Neuronal stem cell (in vitro differentiated cells): ENCODE measurements at regions not wholly inside any gene's neighbourhood (a gene's known extent, or its start where the extent isn't known, plus 50 kb on each side); places are given as distances from the start of the nearest gene placed in this dataset.

Source experiments
- DNase-seq: peaks from one replicate; pipeline ENCODE4 v3.0.0-alpha.2; 2013; ENCODE audit warnings: low spot score
- H2AFZ ChIP-seq: one replicate; pipeline ENCODE4 v1.6.1; 2013; ENCODE audit warnings: mild to moderate bottlenecking, low read length, inconsistent platforms
- H2AK5ac ChIP-seq: 2 replicates; pipeline ENCODE4 v1.6.1; 2013; ENCODE audit warnings: low read depth, mild to moderate bottlenecking, inconsistent platforms, low read length, moderate library complexity, mixed read lengths
- H2BK120ac ChIP-seq: 2 replicates; pipeline ENCODE4 v1.6.1; 2013; ENCODE audit warnings: low read depth, mild to moderate bottlenecking, inconsistent platforms, low read length, moderate library complexity, mixed read lengths
- H2BK12ac ChIP-seq: one replicate; pipeline ENCODE4 v1.6.1; 2013; ENCODE audit warnings: low read length, inconsistent platforms
- H2BK15ac ChIP-seq: 2 replicates; pipeline ENCODE4 v1.6.1; 2013; ENCODE audit warnings: mild to moderate bottlenecking, low read length, inconsistent platforms, mixed read lengths
- H2BK5ac ChIP-seq: one replicate; pipeline ENCODE4 v1.6.1; 2013; ENCODE audit warnings: inconsistent platforms, mild to moderate bottlenecking, low read length, moderate library complexity
- H3K14ac ChIP-seq: one replicate; pipeline ENCODE4 v1.6.1; 2013; ENCODE audit warnings: low read length, inconsistent platforms
- H3K18ac ChIP-seq: 2 replicates; pipeline ENCODE4 v1.6.1; 2013; ENCODE audit warnings: low read length, inconsistent platforms
- H3K23ac ChIP-seq: 2 replicates; pipeline ENCODE4 v1.6.1; 2013; ENCODE audit warnings: low read depth, mild to moderate bottlenecking, mixed read lengths, low read length, inconsistent platforms; ENCODE audit not compliant: poor library complexity
- H3K27ac ChIP-seq: replicated peaks from 3 replicates; pipeline ENCODE4 v1.5.1; 2013; ENCODE audit warnings: low read length, inconsistent platforms
- H3K27me3 ChIP-seq, 3 experiments: 2 replicates each; pipeline ENCODE4 v1.6.1; 2013; ENCODE audit warnings: low read length in 3 of 3, mild to moderate bottlenecking in 2 of 3, inconsistent platforms in 1 of 3, low read depth in 1 of 3, mixed read lengths in 1 of 3, moderate library complexity in 1 of 3; ENCODE audit not compliant: control insufficient read depth in 3 of 3, insufficient read depth in 3 of 3
- H3K36me3 ChIP-seq, 2 donors: replicated peaks in 1 of 2; 2 replicates each; pipeline ENCODE4 v1.6.1; 2013; ENCODE audit warnings: low read length in 2 of 2; ENCODE audit not compliant: control insufficient read depth in 2 of 2, insufficient read depth in 2 of 2
- H3K4ac ChIP-seq: 2 replicates; pipeline ENCODE4 v1.6.1; 2013; ENCODE audit warnings: inconsistent platforms, mild to moderate bottlenecking, low read length, moderate library complexity
- H3K4me1 ChIP-seq, 2 donors: 1 replicate in 1 of 2; 2 replicates in 1 of 2; pipeline ENCODE4 v1.6.1; 2013; ENCODE audit warnings: low read length in 2 of 2, low read depth in 1 of 2; ENCODE audit not compliant: control insufficient read depth in 2 of 2, insufficient read depth in 1 of 2
- H3K4me2 ChIP-seq: one replicate; pipeline ENCODE4 v1.6.1; 2013; ENCODE audit warnings: mild to moderate bottlenecking, low read length, inconsistent platforms; ENCODE audit not compliant: insufficient read depth, poor library complexity, severe bottlenecking
- H3K4me3 ChIP-seq, 2 donors: 2 replicates each; pipeline ENCODE4 v1.5.1; 2013; ENCODE audit warnings: low read length in 2 of 2, mild to moderate bottlenecking in 2 of 2, inconsistent platforms in 1 of 2, moderate library complexity in 1 of 2
- H3K79me1 ChIP-seq: one replicate; pipeline ENCODE4 v1.6.1; 2013; ENCODE audit warnings: low read depth, mild to moderate bottlenecking, inconsistent platforms, low read length, moderate library complexity
- H3K9ac ChIP-seq: one replicate; pipeline ENCODE4 v1.6.1; 2013; ENCODE audit warnings: mild to moderate bottlenecking, low read depth, low read length, inconsistent platforms; ENCODE audit not compliant: poor library complexity
- H3K9me3 ChIP-seq, 2 donors: replicated peaks in 1 of 2; 2 replicates each; pipeline versions ENCODE3 to v1.6.1; 2013; ENCODE audit warnings: low read length in 2 of 2, mild to moderate bottlenecking in 2 of 2, inconsistent platforms in 1 of 2, low read depth in 1 of 2, mixed read lengths in 1 of 2, moderate library complexity in 1 of 2; ENCODE audit not compliant: control insufficient read depth in 2 of 2, insufficient read depth in 1 of 2
- H4K8ac ChIP-seq: one replicate; pipeline ENCODE4 v1.6.1; 2013; ENCODE audit warnings: low read depth, mild to moderate bottlenecking, inconsistent platforms, low read length, moderate library complexity
- H4K91ac ChIP-seq: one replicate; pipeline ENCODE4 v1.6.1; 2013; ENCODE audit warnings: low read length, low read depth, mild to moderate bottlenecking, inconsistent platforms; ENCODE audit not compliant: poor library complexity
- WGBS, 2 donors: extraction: QIAGEN DNeasy Blood & Tissue Kit; methylation state at CpG; one replicate each; pipeline ENCODE4 v1.1.7; 2013; ENCODE audit warnings: missing lambda C conversion rate in 2 of 2, mixed read lengths in 1 of 2; ENCODE audit not compliant: insufficient read length in 2 of 2, insufficient replicate concordance in 1 of 2; ENCODE audit errors: extremely low coverage in 2 of 2; 5-methylcytosine and 5-hydroxymethylcytosine counted together

DNA sequence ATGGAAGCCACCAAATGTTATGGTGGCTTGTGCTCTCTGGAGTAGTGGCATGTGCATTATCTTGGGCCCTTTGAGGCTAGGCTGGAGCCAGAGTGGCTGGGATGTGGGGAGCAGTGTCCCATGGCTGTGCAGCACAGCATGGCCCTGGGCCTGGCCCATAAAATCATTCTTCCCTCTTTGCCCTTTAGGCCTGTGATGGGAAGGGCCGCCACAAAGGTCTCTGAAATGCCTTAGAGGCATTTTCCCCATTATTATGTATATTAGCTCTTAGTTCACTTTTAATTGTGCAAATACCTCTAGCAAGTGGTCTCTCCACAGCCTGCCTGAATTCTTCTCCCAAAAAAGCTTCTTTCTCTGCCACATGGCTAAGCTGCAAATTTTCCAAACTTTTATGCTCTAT, 297.3 kb upstream of the IRAK1BP1 start:
- Histone ChIP-seq H2AK5ac (no peak overlapping the region), H4K91ac (no peak overlapping the region), H4K8ac (no peak overlapping the region), H3K27ac (no peak overlapping the region), H3K14ac (no peak overlapping the region), H3K18ac (no peak overlapping the region), H2BK15ac (no peak overlapping the region), H3K23ac (no peak overlapping the region), H3K4me3 (no peak overlapping the region), H3K79me1 (no peaks in the 10 kb centered on the region), H3K4ac (no peak overlapping the region), H2BK12ac (no peak overlapping the region), H2AFZ (no peak overlapping the region), H3K9ac (no peak overlapping the region), H3K36me3 (no peaks in the 10 kb centered on the region), H3K9me3 (no peaks in the 10 kb centered on the region), H2BK120ac (no peak overlapping the region), H3K27me3 (no peaks in the 10 kb centered on the region), H3K4me2 (no peak overlapping the region), H3K4me1 (no peaks in the 10 kb centered on the region), H2BK5ac (no peak overlapping the region)
- no CpG with 5 or more reads among the region's 1 CpG for WGBS, 2 donors
- no peak for DNase-seq

DNA sequence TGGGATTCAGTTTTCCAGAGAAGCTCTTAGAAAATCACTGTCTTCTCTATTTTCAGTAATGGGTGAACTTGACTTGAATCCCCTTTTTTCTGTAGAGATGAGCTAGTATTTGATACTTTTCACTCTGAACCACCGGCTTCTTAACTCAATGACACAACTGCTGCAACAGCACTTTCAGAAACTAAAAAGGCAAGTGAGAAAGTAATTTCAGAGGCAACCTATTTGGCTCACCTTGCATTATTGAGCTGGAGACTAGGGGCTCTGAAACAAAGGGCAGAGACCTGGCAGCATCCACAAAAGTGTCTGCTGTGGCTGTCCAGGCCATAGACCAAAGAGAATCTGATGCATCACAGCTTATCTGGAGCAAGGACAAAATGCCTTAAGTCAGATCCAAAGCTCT, 289.8 kb upstream of the IRAK1BP1 start:
- H3K4ac ChIP-seq: no peak overlapping the region

DNA sequence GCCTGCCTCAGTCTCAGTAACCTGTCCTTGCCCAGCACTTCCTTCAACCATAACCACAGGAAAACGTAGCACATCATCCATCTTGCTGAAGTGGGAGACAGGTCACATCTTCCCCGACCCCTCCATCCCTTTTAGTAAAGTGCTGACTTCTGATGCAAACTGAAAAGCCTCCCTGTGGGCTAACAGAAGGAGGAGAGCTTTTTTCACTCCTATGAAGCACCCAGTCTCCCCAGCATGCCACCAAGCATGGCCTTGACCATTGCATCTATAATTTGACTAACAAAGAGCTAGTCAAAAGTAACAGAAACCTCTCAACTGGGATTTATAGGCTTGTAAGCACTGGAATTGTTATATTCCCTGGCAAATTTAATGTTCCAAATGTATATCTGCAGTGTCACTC, 288.9 kb upstream of the IRAK1BP1 start:
- no peak overlapping the region for H4K8ac ChIP-seq
- no peak overlapping the region for H3K23ac ChIP-seq
- no peaks in the 10 kb centered on the region for H3K79me1 ChIP-seq
- no peaks in the 10 kb centered on the region for H3K27me3 ChIP-seq
- no peak overlapping the region for H2BK12ac ChIP-seq
- no peaks in the 10 kb centered on the region for H3K9me3 ChIP-seq
- H2AK5ac ChIP-seq: no peak overlapping the region
- no peak overlapping the region for H3K4me2 ChIP-seq
- WGBS, 2 donors: no CpG with 5 or more reads among the region's 2 CpGs
- no peak overlapping the region for H3K4ac ChIP-seq
- H2BK5ac ChIP-seq: no peak overlapping the region
- H4K91ac ChIP-seq: no peak overlapping the region
- no peak overlapping the region for H3K27ac ChIP-seq
- no peak overlapping the region for H3K4me3 ChIP-seq
- peaks cover 0 to 1% of the 10 kb centered on the region in 2 donors for H3K4me1 ChIP-seq
- DNase-seq: no peak
- H2BK15ac ChIP-seq: no peak overlapping the region
- no peak overlapping the region for H2BK120ac ChIP-seq
- H3K18ac ChIP-seq: no peak overlapping the region
- no peak overlapping the region for H2AFZ ChIP-seq
- H3K36me3 ChIP-seq: no peaks in the 10 kb centered on the region
- no peak overlapping the region for H3K9ac ChIP-seq
- H3K14ac ChIP-seq: no peak overlapping the region

More for the DNA sequence above, 289.8 kb upstream of the IRAK1BP1 start:
- Histone ChIP-seq H2BK15ac (no peak overlapping the region), H3K4me1 (peaks cover 0 to 1% of the 10 kb centered on the region in 2 donors), H2BK120ac (no peak overlapping the region), H2AK5ac (no peak overlapping the region), H4K91ac (no peak overlapping the region), H3K14ac (no peak overlapping the region), H3K79me1 (no peaks in the 10 kb centered on the region), H3K36me3 (no peaks in the 10 kb centered on the region), H3K4me3 (no peak overlapping the region), H3K9me3 (no peaks in the 10 kb centered on the region), H3K27ac (no peak overlapping the region), H3K27me3 (no peaks in the 10 kb centered on the region), H4K8ac (no peak overlapping the region), H3K23ac (no peak overlapping the region), H2BK5ac (no peak overlapping the region), H2BK12ac (no peak overlapping the region), H3K9ac (no peak overlapping the region), H2AFZ (no peak overlapping the region), H3K4me2 (no peak overlapping the region), H3K18ac (no peak overlapping the region)
- WGBS, 2 donors: no CpG with 5 or more reads among the region's 1 CpG
- DNase-seq: no peak

- DNase-seq: no peak
- Histone ChIP-seq H3K14ac (no peak overlapping the region), H3K4me2 (no peak overlapping the region), H3K23ac (no peak overlapping the region), H3K4ac (no peak overlapping the region), H3K79me1 (no peaks in the 10 kb centered on the region), H3K4me1 (peaks cover 0 to 1% of the 10 kb centered on the region in 2 donors), H3K9me3 (no peaks in the 10 kb centered on the region), H2BK12ac (no peak overlapping the region), H4K8ac (no peak overlapping the region), H2AFZ (no peak overlapping the region), H3K36me3 (no peaks in the 10 kb centered on the region), H3K18ac (no peak overlapping the region), H3K9ac (no peak overlapping the region), H2BK5ac (no peak overlapping the region), H2AK5ac (no peak overlapping the region), H3K4me3 (no peak overlapping the region), H2BK15ac (no peak overlapping the region), H3K27ac (no peak overlapping the region), H2BK120ac (no peak overlapping the region), H3K27me3 (no peaks in the 10 kb centered on the region), H4K91ac (no peak overlapping the region)
- WGBS, 2 donors: no CpG with 5 or more reads among the region's 2 CpGs
These were observed 286.4 kb upstream of the IRAK1BP1 start for GRCh38 chr6:78580923-78581322.
